HG03280 (cell line): ENCODE measurements at regions not wholly inside any gene's neighbourhood (a gene's known extent, or its start where the extent isn't known, plus 50 kb on each side); places are given as distances from the start of the nearest gene placed in this dataset.
"Not testable (repeated sequence)": the region's sequence is repeated elsewhere in the genome, so short reads cannot be mapped to it uniquely, and the experiment has no call there.

ENCODE experiments used
- ATAC-seq: cut with Tn5 transposase; IDR thresholded peaks from one replicate; pipeline ENCODE4 v1.9.1; 2021; ENCODE audit warnings: mild to moderate bottlenecking, moderate library complexity; ENCODE audit not compliant: unreplicated experiment

DNA sequence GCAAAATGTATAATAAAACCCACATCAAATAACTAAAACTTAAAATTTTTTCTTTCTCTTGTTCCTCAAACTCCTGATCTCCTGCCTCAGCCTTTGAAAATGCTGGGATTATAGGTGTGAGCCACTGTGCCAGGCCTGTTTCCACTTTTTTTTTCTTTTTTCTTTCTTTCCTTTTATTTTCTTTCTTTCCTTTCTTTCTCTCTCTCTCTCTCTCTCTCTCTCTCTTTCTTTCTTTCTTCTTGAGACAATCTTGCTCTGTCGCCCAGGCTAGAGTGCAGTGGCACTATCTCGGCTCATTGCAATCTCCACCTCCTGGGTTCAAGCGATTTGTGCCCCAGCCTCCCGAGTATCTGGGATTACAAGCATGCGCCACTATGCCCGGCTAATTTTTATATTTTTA, 164.6 kb downstream of the OR2B2 start:
- no peak for ATAC-seq

- ATAC-seq: not testable (repeated sequence)
Measured at GRCh38 chr6:27746860-27747259, 165.3 kb downstream of the OR2B2 start.

GRCh38 chr6:27743787-27744186, 168.4 kb downstream of the OR2B2 start:
- ATAC-seq: no peak

DNA sequence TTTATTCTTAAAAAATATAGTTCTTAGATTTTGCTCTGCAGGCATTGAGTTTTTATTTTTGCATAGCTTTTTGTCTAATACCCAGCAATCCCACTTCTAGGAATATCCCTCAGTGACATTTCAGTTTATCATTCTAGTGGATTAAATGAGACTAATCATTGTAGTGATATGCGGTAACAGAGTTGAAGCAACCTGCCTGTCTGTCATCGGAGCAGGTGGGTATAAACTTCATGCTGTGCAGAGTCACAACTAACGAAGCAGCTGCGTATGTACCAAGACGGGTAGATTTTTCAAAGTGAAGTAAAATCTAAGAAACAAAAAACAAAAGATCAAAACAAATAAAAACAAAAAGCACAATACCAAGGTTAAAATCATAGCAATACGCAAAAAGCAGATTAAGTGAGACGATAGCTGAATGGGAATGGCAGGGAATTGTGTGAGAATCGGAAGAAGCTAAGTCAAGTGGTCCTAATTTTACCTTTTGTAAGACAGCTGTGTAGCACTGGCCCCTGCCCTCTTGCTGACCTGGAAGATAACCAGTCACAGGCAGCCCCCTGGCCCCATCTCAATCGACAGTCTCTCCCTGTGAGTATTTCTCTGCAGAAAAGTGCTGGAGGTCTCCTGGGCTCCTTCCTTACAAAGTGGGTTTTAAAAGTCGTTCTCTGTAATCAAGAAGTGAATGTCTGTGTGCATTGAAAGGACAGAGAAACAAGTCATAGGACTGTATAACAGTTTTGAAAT, 169.2 kb downstream of the OR2B2 start:
- no peak for ATAC-seq

GRCh38 chr6:27739902-27740301, 172.3 kb downstream of the OR2B2 start:
- ATAC-seq: not testable (repeated sequence)

DNA sequence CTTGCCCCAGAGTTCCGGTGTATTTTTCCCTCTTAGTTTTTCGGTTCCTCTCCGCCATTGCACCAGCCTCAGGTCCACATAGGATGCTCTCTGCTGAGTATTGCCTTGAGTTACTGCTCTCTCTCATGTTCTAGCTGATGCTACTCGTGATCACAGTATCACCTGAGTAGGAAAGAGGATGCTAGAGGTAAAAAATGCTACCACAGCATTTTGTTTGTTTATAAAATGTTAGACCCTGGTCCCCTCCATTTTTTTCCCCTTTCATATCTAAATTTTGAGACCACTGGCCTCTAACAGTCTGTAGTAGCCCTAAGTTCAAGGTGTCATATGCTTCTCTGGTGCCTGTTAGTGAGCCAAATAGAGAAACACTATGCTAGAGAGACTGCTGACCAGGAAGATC, 175.5 kb downstream of the OR2B2 start:
- ATAC-seq: no peak

GRCh38 chr6:27728442-27728841, 183.8 kb downstream of the OR2B2 start:
- ATAC-seq: no peak

- no peak for ATAC-seq
Measured at GRCh38 chr6:27726619-27727023, 185.6 kb downstream of the OR2B2 start.

DNA sequence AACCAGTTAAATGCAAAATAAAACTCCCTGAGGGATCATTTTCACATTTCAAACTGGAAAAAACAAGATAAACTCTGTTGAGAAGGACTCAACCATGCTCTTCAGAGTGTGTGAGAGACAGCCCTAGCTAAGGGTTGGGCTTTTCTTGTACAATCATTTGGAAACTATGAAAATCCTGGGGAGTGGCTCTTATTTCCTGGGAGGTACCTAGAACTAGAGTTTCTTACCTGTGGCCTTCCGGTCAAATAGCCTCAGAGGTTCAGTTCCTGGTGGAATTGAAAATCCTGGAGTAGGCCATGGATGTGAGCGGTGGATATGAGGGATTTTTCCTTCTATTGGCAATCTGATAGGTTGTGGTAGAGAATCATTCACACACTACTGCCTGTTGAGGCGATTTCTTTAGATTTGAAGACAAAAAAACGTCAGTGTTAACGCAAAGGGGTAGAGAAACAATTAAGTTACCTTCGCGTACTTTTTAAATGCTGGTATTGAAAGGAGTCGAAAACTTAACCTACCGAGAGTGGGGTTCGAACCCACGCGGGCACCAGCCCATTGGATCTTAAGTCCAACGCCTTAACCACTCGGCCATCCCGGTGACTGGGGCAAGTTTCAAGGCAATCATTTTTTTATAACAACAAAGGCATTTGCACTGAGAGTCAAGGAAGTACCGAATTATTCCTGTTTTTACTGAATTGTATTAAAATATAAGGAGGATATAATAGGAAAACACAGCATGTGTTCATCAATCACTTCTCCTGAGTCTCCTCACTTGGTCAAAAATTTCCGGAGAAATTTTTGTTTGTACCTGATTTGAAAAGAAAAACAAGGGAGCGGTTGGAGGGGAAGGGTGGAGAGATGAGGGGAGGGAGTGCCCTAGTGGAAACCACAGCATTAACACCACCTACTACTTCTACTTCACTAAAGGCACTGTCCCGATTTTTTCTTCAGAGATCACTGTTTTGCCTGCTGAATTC, 191.3 kb downstream of the OR2B2 start:
- no peak for ATAC-seq

DNA sequence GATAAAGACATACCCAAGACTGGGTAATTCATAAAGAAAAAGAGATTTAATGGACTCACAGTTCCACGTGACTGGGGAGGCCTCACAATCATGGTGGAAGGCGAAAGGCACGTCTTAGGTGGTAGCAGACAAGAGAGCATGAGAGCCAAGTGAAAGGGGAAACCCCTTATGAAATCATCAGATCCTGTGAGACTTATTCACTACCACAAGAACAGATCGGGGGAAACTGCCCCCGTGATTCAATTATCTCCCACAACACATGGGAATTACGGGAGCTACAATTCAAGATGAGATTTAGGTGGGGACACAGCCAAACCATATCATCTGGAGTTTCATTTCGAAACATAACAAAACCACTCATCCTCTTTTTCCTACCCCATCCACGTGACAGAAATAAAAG, 193.2 kb downstream of the OR2B2 start:
- ATAC-seq: not testable (repeated sequence)

- ATAC-seq: no peak
Measured at GRCh38 chr6:27706431-27706830, 205.8 kb downstream of the OR2B2 start.

GRCh38 chr6:27700337-27700736, 211.9 kb downstream of the OR2B2 start:
- no peak for ATAC-seq

GRCh38 chr6:27694547-27694874, 217.7 kb downstream of the OR2B2 start:
- no peak for ATAC-seq

GRCh38 chr6:27693766-27694546, 218.2 kb downstream of the OR2B2 start:
- peak; percentile 49 for ATAC-seq

- not testable (repeated sequence) for ATAC-seq
Measured at GRCh38 chr6:27692133-27692532, 219.2 kb upstream of the ZNF184 start.

DNA sequence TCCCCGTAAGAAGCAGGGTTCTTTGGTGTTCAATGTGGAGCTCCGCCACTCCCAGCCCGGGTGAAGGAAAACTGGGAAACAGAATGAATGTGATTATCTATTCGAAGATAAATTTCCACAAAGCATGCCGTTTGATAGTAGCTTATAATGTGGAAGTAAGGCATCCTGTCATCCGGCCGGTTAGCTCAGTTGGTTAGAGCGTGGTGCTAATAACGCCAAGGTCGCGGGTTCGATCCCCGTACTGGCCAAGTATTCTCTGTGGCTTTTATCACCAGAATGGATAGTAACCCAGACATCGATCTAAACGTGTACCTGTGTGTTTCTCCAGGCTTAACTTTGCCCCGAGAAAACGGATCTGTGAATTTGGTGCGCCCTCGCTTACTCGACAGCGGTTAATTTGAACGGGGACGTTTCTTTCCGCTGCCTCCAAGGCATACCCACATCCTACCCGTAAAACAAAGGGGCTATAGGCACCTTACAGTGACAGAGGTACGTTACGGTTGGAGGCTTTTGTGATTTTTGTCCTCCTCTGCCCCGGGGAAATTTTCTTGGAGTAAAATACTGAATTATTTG, 215.2 kb upstream of the ZNF184 start:
- peak; percentile 66 for ATAC-seq

- peak; percentile 68 for ATAC-seq
Measured at GRCh38 chr6:27687154-27688013, 214.5 kb upstream of the ZNF184 start.

DNA sequence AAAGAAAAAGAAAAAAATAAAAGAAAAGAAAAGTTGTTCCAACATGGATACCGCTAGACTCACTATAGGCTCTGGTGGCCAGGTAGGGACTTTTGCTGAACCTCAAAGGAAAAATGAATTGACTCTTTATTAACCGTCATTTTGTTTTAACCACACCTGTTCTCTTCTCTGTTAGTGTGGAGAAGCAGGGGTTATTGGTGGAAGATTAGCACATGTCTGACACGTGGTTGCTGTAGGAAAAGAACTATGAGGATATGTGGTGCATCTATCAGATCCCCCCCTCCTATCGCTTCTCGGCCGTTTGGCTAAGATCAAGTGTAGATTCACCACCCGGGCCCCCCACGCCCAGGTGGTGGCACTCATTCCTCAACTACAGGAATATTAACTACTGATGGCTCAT, 212.4 kb upstream of the ZNF184 start:
- no peak for ATAC-seq

GRCh38 chr6:27684264-27685211, 211.6 kb upstream of the ZNF184 start:
- ATAC-seq: no peak
